SW480 (cell line): ENCODE measurements at regions not wholly inside any gene's neighbourhood (a gene's known extent, or its start where the extent isn't known, plus 50 kb on each side); places are given as distances from the start of the nearest gene placed in this dataset.
"Not testable (repeated sequence)": the region's sequence is repeated elsewhere in the genome, so short reads cannot be mapped to it uniquely, and the experiment has no call there.

Experiments used
- DNase-seq: peaks from one replicate; pipeline ENCODE4 v3.0.0-alpha.2; 2016; ENCODE audit warnings: low spot score

DNA sequence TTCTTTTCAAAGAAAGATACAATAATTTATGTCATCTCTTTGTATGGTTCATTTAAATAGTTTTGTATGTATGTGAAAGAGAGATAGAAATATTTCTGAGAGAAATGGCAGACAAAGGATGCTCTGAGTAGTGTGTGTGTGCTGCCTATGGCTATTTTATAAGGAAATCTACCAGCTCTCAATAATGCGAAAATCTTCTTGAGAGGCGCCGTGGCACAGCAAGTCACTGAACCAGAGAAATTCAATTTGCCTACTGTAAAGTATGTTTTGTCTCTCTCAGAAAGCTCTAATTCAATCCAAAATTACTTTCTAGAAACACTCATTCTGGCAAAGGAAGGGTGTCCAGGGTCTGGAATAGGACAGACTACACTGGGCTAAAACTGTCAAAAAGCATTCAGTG lies 1981.1 kb downstream of the EFNA5 start:
- no peak for DNase-seq

DNA sequence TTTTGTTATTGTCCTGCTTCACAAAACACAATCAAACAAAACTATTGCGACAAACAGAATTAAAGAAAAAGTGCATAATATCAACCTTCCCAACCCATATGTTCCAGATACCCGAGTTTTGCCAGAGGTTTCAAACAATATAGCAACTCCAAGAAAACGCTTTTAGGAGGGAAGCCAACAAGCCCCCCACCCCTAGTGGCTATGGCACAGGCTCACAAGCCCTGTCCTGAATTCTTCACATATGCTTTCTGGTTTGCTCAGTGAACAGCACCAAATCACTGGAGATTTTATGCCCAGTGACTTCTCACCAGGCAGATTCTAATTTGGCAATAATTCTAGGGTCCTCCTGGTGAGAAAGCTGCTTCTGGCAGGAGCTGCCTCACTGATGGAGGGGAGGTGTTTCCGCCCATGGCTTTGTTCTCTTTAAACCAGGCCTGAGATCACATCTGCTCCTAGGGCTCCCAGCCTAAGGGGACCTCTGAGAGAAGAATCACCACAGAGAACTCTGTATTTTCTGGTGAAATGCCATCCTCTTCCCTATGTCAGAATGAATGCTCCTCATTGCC lies 1982.4 kb downstream of the EFNA5 start:
- DNase-seq, result no peak

DNA sequence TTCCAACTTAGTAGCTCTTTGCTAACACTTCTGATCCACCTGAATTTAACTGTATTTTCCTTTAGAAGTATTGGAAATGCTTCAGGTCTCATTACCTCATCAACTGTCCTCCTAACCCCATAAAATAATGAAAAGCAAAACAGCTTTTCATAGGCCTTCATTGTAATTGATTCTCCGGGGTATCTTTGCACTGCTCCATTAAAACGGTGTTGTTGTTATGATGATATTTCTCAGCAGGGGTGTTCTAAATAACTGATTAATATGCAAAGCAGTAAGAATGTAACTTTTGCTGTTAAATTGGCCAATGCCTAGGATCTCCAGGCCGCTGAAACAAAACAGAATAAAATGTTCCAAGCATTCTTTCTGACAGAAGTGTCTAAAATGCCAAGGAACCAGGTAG lies 1983.2 kb downstream of the EFNA5 start:
- DNase-seq, result no peak

DNA sequence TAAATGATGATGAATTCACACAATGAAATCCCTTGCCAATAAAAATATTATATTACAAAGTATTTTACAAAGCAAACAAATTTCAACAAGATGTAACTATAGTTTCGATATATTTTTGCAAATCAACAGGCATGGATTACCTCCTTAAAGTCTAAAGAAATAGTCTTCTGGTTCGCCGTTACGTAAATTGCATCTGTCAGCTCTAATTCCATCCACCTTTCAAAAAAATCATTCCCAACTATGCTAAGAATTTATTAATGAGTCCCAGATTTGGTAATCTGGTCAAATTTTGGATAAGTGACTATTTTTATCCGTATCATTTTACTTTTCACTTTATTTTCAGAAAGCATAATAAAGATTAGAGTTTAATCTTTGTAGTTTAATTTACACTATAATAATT lies 1984.9 kb downstream of the EFNA5 start:
- DNase-seq, result no peak

DNA sequence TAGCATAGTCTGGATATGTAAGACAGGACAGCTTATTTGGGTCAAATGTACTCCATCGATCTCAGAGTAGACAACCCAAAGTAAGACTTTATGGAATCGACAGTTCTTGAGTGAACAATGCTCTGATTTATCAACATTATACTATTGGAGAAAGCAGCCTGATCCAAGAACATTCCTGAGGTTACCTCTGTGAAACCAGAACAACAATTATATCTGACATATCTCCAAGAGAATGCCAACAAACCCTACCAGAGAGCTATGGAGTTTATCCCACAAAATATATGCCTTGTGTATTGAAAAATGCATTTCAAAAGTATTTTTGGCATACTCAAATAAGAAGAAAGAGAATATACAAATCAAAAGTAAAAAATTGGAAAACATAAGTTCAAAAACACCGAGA lies 1985.9 kb downstream of the EFNA5 start:
- no peak for DNase-seq

DNA sequence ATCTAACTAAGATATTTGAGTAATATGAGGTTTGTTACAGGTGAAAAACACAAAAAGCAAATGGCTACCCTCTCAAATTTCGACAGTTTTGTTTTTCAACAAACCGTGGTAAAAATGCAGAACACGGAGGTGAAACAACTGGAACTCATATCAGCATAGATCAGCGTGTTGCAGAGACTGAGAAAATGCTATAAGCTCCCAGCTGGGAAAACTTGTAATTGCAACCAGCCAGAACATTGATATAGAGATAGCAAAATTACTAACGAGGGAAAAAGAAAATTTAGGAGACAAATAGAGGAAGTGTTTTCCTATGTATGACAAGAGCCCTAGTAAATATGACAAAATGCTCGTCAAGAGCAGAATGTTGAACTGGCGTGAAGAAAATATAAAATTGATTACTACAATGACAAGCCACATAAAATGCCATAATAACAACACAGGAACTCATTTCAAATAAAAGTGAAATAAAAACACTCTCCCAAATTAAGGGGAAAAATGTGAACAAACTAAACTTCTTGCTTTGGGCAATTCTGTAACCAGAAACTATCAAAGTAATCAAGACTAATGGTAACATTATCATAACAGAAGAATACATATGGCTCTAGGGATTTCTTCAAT lies 1989.8 kb downstream of the EFNA5 start:
- DNase-seq, result no peak

DNA sequence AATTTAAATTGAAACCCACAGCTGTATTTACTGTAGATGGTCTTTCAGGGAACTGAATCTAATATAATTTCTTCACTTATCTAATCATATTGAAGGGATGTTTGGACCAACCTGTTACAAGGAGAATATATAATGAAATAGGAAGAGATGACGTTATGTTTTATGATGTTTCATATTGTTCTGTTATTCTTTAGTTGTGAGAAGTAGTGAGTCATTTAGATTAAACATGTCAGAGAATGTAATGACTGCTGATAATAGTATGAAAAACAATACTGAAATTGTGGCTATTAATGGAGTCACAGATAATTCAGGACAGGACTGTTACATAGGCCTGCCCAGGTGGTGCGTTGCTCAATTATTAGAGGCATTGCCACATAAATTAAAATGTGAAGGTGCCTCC lies 1993.4 kb downstream of the EFNA5 start:
- no peak for DNase-seq

DNA sequence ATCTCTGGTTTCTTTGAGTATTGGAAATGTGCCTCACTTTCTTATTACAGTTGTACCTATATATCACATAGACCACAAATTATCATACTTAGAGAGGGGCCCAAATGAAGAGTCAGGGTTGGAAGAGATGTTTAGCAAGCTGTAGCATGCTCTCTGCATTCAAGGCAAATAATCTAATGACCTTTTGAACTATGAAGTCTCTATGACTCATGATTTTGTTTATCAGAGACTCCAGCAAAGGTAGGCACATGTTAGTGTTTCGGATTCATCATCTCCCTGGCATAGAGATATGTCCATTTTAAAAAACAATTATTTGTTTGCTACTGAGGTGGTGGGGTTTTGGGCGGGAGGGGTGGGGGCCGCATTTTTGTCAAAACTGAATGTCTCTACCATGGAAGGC lies 2000.1 kb downstream of the EFNA5 start:
- DNase-seq, result peak; percentile 4

DNA sequence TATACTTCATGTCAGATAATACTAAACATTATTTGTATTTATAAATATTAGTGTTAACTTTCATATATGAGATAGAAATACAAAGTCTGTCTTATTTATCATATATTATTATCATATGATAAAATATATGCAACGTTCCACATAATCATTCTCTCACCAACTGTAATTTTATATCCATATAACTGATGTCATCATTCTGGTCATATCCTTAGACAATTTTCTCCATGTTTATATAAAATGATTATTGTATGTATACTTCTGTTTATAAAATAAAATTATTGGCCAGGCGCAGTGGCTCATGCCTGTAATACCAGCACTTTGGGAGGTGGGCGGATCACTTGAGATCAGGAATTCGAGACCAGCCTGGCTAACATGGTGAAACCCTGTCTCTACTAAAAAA lies 2007.1 kb downstream of the EFNA5 start:
- no peak for DNase-seq

DNA sequence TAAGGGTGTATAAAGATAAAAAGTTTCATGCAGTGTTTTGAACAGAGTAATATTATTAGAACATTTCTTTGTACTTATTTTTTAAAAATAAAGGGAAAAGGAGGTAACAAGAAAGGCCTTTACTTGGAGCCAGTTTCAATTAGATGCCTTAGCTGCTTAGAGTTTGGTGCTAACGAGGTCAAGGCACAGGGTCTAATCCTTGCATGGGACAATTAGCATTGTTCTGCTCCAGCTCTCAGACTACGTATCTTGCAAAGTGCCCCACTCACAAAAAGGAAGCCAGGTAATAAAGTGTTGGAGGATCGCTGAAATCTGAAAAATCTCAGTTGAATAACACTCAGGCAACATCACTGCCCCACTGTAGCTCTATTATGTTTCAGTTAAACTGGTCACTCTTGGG lies 2011.3 kb downstream of the EFNA5 start:
- no peak for DNase-seq

DNA sequence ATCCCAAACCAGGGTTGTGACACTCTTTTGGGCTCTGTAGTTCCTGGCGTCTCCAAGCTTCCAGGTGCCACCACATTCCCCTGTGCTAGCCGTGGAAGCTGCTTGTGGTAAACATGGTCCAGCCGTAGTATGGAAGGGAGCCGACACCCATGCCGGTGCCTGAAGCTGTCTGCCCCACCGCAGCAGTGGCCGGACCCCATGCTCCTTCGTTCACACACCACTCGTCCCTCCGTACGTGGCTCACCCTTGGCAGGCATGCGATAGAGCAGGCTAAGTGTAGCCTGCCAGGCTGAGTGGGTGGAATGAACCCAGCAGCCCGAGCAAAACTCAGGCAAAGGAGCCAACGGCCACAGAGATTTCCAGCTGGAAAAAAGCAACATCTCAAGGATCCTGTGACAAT lies 2030.4 kb downstream of the EFNA5 start:
- no peak for DNase-seq

DNA sequence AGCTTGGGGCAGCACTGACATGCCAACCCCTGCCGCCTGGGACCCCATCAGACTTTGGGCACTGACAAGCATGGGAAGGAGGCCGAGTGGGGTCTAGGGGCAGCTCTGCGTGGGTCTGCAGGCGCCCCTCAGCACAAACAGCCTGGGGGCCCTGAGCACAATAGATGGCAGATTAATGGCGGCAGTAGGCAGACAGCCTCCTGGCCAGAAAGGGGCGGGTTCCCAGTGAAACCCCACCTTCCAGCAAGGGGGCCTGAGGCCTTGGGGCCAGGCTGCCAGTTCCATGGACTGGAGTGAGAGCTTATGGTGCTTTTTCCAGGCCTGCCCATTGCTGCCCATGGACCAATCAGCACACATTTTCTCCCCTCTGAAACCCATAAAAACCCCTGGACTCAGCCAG lies 2031.2 kb downstream of the EFNA5 start:
- DNase-seq, result no peak

DNA sequence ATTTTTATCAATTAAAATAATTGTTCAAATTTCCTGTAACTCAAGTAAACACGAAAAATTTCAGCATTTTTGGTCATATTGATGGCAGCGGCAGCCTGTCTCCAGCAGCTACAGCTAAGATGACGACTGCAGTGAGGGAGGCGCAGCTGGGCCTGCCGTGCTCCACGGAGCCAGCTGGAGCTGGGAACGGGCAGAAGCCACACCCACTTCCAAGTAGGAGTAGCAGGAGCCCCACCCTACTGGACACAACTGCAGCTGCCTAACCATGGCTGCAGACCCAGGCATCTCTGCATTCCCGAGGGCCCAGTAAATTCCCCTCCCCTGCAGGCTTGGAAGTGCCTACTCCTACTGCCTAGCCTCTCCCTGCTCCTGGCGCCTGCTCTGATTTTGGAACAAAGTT lies 2031.7 kb downstream of the EFNA5 start:
- DNase-seq, result no peak

DNA sequence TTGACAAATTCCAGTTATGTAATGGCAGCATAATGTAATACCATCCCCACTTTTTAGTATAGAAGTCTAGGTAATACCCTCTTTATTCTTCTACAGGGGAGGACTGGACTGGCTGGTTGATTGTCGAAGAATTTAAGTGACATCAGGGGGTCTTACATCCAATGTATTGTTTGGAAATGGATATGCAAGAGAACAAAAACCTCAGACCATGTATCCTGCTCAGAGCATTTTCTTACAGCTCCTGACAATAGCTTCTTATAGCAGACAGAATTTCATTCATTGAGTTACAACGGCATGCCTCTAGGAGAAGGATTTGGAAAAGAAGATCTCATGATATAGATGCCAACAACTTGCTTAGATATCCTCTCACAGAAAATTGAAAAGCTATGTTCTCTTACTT lies 2032.3 kb downstream of the EFNA5 start:
- no peak for DNase-seq

DNA sequence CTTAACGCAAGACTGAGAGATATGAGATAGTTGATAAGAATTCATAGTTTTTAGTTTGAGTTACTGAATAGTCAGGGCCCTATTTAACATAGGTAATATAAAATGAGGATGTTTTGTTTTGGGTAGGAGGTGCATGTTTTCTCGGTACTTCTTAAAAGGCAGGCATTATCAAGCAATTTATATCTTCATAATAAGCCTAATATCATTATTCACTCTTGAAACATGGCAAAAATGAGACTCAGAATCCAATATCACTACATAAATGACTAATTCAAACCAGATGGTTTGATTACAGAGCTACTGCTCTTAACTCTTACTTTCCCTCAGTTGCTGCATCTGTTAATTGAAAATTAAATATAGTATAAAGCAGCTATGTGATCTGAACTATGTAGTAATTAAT lies 2038.7 kb downstream of the EFNA5 start:
- DNase-seq, result no peak

DNA sequence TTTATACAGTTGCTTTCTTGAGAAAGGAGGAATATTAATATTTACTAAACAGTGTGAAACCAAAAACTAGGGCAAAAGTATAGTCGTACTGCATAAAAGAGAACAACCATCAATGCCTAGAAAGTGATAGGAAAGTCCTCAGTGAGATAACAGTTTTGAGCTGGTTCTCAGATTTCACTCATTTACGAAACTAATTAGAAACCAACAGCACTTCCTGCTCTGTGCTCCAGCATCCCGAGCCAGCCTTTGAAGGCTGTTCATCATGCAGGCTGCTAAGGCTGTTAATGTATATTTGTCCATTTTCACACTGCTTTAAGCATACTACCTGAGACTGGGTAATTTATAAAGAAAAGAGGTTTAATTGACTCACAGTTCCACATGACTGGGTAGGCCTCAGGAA lies 2039.9 kb downstream of the EFNA5 start:
- DNase-seq, result no peak

DNA sequence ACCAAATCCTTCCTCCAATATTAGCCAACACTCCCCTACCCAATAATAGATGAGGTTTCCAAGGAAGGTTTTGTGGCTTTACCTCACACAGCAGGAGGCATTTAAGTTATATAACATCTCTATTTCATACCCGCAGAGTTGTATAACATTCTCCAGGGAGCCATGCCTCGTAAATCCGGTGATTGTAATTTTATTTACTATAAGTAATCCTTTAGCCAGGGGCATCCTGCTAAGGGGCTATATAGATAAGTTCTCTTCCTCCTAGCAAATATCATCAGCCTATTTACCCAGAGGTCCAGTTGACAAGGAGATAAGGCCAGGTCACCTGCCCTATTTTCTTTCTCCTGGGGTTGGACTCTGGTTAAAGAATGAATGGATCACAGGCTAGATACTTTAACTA lies 2051.0 kb downstream of the EFNA5 start:
- no peak for DNase-seq

DNA sequence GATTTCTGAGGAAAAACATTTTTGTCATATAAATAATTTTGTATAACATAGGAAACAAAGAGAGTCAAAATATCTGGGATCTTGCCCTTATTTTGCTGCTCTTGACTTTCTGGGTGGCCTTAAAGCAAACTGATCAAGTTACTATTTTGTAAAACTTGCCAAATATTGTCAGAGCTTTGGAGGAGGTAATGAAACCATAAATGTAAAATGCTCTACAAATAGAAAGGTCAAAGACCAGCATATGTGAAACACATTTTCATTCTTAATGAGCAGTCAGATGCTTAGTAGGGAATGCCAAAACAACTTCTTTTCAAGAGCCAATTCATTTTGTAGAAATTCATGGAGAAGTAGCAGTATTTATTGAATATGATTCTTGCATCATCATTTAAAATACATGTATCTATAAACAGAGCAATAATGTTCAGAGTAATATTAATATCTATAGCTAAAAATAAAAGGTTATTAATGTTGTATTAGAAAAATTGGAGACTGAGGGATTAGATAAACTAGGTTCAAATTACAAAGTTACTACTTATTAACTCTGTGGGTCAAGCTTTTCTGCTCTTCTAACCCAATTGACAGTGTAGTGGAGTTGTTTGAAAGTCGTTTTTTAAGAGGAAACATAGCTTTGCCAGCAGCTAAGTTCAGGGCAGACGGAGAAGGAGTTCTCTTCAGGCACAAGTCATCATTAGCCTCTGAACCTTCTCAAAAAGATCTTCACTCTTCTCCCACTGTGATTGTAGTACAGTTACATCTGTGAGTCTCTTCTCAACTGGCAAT lies 2053.1 kb downstream of the EFNA5 start:
- no peak for DNase-seq

DNA sequence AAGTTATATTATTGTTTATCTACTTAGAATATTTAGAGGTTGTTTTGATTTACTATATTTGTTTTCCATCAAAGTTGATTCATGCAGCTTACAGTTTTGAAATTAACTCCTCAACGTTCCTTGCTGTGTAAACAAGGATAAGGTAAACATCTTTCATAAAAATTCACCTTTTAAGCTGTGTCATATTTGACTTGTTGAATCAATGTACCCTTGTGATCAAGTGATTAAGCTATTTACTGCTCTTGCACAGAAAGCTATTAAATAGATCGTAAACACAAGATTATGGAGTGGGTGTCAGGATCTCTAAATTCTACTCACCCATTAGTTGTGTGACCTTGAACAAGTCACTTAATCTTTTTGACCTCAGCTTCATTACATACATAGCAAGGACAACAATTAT lies 2054.0 kb upstream of the NUDT12 start:
- DNase-seq, result no peak

DNA sequence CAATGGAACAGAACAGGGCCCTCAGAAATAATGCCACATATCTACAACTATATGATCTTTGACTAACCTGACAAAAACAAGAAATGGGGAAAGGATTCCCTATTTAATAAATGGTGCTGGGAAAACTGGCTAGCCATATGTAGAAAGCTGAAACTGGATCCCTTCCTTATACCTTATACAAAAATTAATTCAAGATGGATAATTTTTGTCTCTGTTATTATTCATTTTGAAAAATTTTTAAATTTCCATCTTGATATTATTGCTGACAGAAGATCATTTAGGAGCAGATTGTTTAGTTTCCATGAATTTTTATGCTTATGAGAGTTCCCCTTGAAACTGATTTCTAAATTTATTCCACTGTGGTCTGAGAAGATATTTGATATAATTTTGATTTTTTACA lies 2039.8 kb upstream of the NUDT12 start:
- not testable (repeated sequence) for DNase-seq

DNA sequence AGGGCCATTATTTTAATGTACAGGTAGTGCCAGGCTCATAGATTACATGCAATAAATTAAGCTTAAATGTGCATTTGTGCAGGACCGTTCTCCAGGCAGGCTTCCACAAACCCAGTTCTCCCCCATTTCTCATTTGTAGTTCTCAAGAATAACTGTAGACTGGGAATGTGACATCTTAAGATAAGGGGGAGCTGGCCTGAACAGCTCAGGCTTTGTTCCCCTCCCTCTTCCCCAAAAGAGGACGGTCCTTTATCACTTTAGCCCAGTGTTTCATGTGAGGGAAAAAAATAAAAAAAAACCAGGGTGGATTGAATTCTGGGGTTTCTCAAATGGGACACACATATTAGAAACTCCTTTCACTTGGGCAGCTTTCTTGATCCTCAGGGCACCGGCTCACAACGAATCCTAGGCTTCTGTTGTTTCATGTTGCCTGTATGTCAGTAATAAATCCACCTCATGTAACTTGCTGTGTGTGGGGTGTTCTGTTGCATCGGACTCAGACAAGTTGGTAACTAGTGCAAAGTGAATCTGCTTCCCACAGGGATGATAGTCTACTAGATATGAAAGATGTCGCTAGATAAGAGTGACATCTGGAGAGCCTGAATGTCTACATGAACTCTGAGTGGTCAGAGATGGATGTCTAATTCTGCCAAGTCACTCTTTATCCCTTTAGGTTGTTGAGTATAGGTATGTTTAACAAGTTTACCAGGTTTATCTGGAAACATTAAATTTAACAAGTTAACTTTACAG lies 2030.6 kb upstream of the NUDT12 start:
- DNase-seq, result no peak

DNA sequence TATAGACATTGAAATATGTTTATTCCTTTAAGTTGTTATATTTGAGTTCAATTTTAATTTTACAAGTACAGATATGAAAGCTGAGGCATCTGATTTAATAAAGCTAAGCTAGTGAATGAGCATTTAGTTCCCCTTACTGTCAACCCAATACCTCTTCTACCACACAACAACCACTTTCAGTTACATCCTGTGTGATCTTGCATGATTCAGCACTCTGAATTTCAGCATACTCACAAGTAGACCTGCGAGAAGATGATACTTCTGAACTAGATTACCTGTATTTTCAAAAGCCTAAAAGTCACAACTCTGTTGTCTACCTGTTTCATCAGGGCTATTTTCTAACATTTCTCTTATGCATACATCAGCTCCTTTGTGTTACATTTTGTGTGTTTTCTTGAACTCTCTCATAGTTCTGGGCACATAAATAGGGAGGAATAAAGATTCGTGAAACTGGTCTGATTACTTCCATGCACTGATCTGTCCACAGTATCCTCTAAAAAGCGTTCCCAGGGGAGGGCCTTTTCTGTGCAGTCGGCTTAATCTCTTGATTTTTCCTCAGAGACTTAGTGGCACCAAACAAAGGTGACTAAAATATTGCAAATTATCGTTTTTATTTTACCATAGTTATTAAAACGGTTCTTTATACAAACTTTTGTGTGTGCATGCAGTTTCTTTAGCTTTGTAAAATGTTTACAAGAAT lies 2025.5 kb upstream of the NUDT12 start:
- no peak for DNase-seq
